ENCODE measurements at regions not wholly inside any gene's neighbourhood (a gene's known extent, or its start where the extent isn't known, plus 50 kb on each side); places are given as distances from the start of the nearest gene placed in this dataset.

DNA sequence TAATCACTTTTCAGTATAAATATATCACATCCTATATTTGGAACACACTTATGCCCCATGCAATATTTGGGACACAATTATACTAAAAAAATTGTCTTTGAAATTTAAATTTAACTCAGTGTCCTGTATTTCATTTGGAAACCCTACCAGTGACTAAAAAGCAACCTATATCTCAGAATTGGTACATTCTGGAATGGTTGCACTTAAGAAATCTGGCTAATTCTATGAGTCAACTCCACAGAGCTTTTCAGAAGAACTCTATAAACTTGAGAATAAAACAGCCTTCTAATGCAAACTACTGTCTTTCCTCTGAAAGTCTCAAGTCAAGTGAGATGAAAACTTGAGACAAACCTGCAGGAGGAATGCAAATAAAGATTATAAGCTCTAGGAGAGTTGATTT is 320.2 kb downstream of the MAFB start:
- Histone ChIP-seq H3K9me3 (ENCODE audit: control insufficient read depth, insufficient read depth, low read depth, low read length) (no peaks in the 10 kb centered on the region), H3K4me1 (ENCODE audit: control insufficient read depth, insufficient read depth, low read length) (no peaks in the 10 kb centered on the region), H3K4me3 (ENCODE audit: low read depth, low read length) (no peak overlapping the region), H3K36me3 (ENCODE audit: control insufficient read depth in 2 of 2, insufficient read depth in 1 of 2, low read length in 2 of 2) (no peaks in the 10 kb centered on the region), H3K27ac (ENCODE audit: extremely low read depth, low read depth, low read length) (no peak overlapping the region)
- CTCF ChIA-PET: no interaction called here
- POLR2A ChIA-PET: no interaction called here
- TF ChIP-seq, protein P1, sequence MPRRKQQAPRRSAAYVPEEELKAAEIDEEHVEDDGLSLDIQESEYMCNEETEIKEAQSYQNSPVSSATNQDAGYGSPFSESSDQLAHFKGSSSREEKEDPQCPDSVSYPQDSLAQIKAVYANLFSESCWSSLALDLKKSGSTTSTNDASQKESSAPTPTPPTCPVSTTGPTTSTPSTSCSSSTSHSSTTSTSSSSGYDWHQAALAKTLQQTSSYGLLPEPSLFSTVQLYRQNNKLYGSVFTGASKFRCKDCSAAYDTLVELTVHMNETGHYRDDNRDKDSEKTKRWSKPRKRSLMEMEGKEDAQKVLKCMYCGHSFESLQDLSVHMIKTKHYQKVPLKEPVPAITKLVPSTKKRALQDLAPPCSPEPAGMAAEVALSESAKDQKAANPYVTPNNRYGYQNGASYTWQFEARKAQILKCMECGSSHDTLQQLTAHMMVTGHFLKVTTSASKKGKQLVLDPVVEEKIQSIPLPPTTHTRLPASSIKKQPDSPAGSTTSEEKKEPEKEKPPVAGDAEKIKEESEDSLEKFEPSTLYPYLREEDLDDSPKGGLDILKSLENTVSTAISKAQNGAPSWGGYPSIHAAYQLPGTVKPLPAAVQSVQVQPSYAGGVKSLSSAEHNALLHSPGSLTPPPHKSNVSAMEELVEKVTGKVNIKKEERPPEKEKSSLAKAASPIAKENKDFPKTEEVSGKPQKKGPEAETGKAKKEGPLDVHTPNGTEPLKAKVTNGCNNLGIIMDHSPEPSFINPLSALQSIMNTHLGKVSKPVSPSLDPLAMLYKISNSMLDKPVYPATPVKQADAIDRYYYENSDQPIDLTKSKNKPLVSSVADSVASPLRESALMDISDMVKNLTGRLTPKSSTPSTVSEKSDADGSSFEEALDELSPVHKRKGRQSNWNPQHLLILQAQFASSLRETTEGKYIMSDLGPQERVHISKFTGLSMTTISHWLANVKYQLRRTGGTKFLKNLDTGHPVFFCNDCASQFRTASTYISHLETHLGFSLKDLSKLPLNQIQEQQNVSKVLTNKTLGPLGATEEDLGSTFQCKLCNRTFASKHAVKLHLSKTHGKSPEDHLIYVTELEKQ (tag by site-specific recombination; IDR thresholded peaks at IDR 0.05; ENCODE audit: borderline replicate concordance): no peak
- TF ChIP-seq TRIM28 (IDR thresholded peaks at IDR 0.05; ENCODE audit: borderline replicate concordance, low read length): no peak
- TF ChIP-seq ZNF335 (tag by site-specific recombination; conservative IDR thresholded peaks at IDR 0.05): no peak
- TF ChIP-seq SP2 (tag by site-specific recombination; IDR thresholded peaks at IDR 0.05): no peak
- TF ChIP-seq OVOL3 (tag by site-specific recombination; IDR thresholded peaks at IDR 0.05): no peak
- no peak for TF ChIP-seq RBAK (tag by site-specific recombination; IDR thresholded peaks at IDR 0.05)
- no peak for TF ChIP-seq ZNF513 (tag by site-specific recombination; IDR thresholded peaks at IDR 0.05)

DNA sequence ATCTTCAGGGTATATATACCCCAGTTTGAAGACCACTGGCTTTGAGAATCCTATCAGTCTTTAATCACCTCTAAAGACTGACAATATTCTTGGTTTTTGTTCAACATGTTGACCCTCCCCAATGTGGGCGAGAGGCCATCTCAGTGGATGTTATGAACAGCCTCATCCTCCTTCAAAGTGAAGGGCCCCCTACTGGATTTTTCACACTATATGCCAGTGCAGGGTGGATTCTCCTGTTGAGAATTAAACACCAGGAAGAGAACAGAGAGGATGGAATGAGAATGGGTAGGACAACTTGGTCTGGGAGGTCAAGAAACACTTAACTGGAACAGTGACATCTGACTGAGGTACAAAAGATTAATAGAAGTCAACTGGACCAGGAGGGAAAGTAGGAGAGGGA is 327.1 kb downstream of the MAFB start:
- no peak overlapping the region for H3K4me3 ChIP-seq (ENCODE audit: low read depth, low read length)
- ChIA-PET CTCF (no interaction called here), POLR2A (no interaction called here)
- H3K36me3 ChIP-seq (ENCODE audit: control insufficient read depth in 2 of 2, insufficient read depth in 1 of 2, low read length in 2 of 2): no peaks in the 10 kb centered on the region
- no peak overlapping the region for H3K27ac ChIP-seq (ENCODE audit: extremely low read depth, low read depth, low read length)
- TF ChIP-seq EGR2 (tag by site-specific recombination; IDR thresholded peaks at IDR 0.05; ENCODE audit: low read depth): no peak
- no peak for TF ChIP-seq ZNF629 (tag by site-specific recombination; IDR thresholded peaks at IDR 0.05)
- TF ChIP-seq ZNF639 (tag by site-specific recombination; IDR thresholded peaks at IDR 0.05): no peak
- TF ChIP-seq HOXA7 (CRISPR knock-in tag; IDR thresholded peaks at IDR 0.05; ENCODE audit: borderline replicate concordance): no peak
- no peak for TF ChIP-seq KLF8 (tag by site-specific recombination; IDR thresholded peaks at IDR 0.05)
- no peak for TF ChIP-seq IKZF3 (tag by site-specific recombination; IDR thresholded peaks at IDR 0.05)
- H3K9me3 ChIP-seq (ENCODE audit: control insufficient read depth, insufficient read depth, low read depth, low read length): no peaks in the 10 kb centered on the region
- H3K4me1 ChIP-seq (ENCODE audit: control insufficient read depth, insufficient read depth, low read length): no peaks in the 10 kb centered on the region

- POLR2A ChIA-PET: no interaction called here
- H3K27ac ChIP-seq (ENCODE audit: extremely low read depth, low read depth, low read length): no peak overlapping the region
- H3K4me3 ChIP-seq (ENCODE audit: low read depth, low read length): no peak overlapping the region
- no peaks in the 10 kb centered on the region for H3K36me3 ChIP-seq (ENCODE audit: control insufficient read depth in 2 of 2, insufficient read depth in 1 of 2, low read length in 2 of 2)
- H3K9me3 ChIP-seq (ENCODE audit: control insufficient read depth, insufficient read depth, low read depth, low read length): no peaks in the 10 kb centered on the region
- CTCF ChIA-PET: no interaction called here
- no peaks in the 10 kb centered on the region for H3K4me1 ChIP-seq (ENCODE audit: control insufficient read depth, insufficient read depth, low read length)
- TF ChIP-seq ZNF580 (tag by site-specific recombination; IDR thresholded peaks at IDR 0.05) (no peak), ZNF791 (tag by site-specific recombination; IDR thresholded peaks at IDR 0.05) (no peak), ZNF16 (tag by site-specific recombination; IDR thresholded peaks at IDR 0.05; ENCODE audit: low read depth) (no peak), ZNF433 (tag by site-specific recombination; IDR thresholded peaks at IDR 0.05; ENCODE audit: low read depth) (no peak), ZNF184 (tag by site-specific recombination; IDR thresholded peaks at IDR 0.05) (no peak), TRIM28 (IDR thresholded peaks at IDR 0.05; ENCODE audit: borderline replicate concordance, low read length) (no peak)
- TF ChIP-seq, protein P2, sequence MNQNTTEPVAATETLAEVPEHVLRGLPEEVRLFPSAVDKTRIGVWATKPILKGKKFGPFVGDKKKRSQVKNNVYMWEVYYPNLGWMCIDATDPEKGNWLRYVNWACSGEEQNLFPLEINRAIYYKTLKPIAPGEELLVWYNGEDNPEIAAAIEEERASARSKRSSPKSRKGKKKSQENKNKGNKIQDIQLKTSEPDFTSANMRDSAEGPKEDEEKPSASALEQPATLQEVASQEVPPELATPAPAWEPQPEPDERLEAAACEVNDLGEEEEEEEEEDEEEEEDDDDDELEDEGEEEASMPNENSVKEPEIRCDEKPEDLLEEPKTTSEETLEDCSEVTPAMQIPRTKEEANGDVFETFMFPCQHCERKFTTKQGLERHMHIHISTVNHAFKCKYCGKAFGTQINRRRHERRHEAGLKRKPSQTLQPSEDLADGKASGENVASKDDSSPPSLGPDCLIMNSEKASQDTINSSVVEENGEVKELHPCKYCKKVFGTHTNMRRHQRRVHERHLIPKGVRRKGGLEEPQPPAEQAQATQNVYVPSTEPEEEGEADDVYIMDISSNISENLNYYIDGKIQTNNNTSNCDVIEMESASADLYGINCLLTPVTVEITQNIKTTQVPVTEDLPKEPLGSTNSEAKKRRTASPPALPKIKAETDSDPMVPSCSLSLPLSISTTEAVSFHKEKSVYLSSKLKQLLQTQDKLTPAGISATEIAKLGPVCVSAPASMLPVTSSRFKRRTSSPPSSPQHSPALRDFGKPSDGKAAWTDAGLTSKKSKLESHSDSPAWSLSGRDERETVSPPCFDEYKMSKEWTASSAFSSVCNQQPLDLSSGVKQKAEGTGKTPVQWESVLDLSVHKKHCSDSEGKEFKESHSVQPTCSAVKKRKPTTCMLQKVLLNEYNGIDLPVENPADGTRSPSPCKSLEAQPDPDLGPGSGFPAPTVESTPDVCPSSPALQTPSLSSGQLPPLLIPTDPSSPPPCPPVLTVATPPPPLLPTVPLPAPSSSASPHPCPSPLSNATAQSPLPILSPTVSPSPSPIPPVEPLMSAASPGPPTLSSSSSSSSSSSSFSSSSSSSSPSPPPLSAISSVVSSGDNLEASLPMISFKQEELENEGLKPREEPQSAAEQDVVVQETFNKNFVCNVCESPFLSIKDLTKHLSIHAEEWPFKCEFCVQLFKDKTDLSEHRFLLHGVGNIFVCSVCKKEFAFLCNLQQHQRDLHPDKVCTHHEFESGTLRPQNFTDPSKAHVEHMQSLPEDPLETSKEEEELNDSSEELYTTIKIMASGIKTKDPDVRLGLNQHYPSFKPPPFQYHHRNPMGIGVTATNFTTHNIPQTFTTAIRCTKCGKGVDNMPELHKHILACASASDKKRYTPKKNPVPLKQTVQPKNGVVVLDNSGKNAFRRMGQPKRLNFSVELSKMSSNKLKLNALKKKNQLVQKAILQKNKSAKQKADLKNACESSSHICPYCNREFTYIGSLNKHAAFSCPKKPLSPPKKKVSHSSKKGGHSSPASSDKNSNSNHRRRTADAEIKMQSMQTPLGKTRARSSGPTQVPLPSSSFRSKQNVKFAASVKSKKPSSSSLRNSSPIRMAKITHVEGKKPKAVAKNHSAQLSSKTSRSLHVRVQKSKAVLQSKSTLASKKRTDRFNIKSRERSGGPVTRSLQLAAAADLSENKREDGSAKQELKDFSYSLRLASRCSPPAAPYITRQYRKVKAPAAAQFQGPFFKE (tag by site-specific recombination; IDR thresholded peaks at IDR 0.05; ENCODE audit: borderline replicate concordance): no peak
These were observed 329.7 kb downstream of the MAFB start for GRCh38 chr20:40359131-40359912.

Data from HEK293 (cell line).